ENCODE measurements at regions not wholly inside any gene's neighbourhood (a gene's known extent, or its start where the extent isn't known, plus 50 kb on each side); places are given as distances from the start of the nearest gene placed in this dataset.
A peak's percentile ranks its signal among the peaks of the same experiment; 100 is the strongest.
"Not testable (repeated sequence)": the region's sequence is repeated elsewhere in the genome, so short reads cannot be mapped to it uniquely, and the experiment has no call there.

DNA sequence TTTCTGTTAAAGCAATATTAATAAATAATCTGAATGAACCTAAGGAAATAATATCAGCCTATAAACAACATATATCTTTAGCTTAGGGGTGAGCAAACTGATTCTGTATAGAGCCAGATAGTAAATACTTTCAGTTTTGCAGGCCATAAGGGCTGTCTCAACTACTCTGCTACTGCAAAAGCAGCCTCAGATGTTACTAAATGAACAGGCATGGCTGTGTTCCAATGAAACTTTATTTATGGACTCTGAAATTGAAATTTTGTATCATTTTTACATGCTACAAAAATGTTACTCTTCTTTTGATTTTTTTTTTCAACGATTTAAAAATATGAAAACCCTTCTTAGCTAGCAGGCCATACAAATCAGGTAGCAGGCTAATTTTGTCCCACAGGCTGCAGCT is 212.8 kb upstream of the PRICKLE2 start:
- DNase-seq, result no peak

DNA sequence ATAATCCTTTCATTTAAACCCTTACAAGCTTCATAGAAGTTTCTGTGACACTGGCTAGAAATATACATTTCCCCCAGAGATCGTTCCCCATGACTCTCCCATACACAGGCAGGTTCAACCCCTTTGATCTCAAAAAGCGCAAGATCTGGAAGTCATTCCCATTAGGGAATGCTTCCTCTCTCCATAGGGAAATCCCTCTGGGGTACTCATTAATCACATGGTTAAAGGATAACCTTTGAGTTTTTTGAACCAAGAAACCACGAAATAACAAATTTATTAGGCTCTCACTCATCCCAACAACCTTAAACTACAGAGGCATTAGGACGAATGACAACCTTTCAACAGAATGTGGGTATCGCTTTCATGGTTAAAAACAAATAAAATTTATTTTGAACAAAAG is 211.9 kb upstream of the PRICKLE2 start:
- no peak for DNase-seq

DNA sequence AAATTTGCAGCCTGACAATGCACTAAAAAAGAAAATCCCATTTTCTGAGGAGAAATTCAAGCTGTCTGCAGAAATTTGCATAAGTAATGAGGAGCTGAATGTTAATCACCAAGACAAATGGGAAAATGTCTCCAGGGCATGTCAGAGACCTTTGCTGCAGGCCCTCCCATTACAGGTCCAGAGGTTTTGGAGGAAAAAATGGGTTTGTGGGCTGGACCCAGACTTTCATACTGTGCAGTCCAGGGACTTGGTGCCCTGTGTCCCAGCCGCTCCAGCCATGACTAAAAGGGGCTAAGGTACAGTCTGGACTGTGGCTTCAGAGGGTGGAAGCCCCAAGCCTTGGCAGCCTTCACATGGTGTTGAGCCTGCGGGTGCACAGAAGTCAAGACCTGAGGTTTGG is 209.8 kb upstream of the PRICKLE2 start:
- DNase-seq, result not testable (repeated sequence)

- DNase-seq, result no peak
Observed at GRCh38 chr3:64432870-64433269, 207.6 kb upstream of the PRICKLE2 start.

- DNase-seq, result no peak
Observed at GRCh38 chr3:64431526-64432091, 206.3 kb upstream of the PRICKLE2 start.

- no peak for DNase-seq
Observed at GRCh38 chr3:64427671-64428070, 202.4 kb upstream of the PRICKLE2 start.

DNA sequence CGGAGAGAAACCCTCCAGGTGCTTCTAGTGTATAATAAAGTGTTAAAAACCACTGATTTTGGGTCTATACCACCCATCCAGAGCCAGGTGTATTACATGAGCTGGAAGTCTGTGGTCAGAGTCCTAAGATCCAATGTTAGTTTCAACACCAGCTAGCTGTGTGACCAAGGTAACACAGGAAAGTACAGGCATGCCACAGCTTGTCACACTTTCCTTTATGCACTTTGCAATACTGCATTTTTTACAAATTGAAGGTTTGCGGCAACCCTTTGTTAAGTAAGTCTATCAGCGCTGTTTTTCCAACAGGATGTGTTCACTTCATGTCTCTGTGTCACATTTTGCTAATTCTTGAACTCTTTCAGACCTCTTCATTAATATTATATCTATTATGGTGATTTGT is 201.3 kb upstream of the PRICKLE2 start:
- DNase-seq, result no peak

- no peak for DNase-seq
Observed at GRCh38 chr3:64422932-64423331, 197.7 kb upstream of the PRICKLE2 start.

- no peak for DNase-seq
Observed at GRCh38 chr3:64422192-64422591, 196.9 kb upstream of the PRICKLE2 start.

- DNase-seq, result no peak
Observed at GRCh38 chr3:64417816-64418215, 192.6 kb upstream of the PRICKLE2 start.

GRCh38 chr3:64414043-64414442 is 188.8 kb upstream of the PRICKLE2 start:
- no peak for DNase-seq

GRCh38 chr3:64411101-64411500 is 185.8 kb upstream of the PRICKLE2 start:
- no peak for DNase-seq

DNA sequence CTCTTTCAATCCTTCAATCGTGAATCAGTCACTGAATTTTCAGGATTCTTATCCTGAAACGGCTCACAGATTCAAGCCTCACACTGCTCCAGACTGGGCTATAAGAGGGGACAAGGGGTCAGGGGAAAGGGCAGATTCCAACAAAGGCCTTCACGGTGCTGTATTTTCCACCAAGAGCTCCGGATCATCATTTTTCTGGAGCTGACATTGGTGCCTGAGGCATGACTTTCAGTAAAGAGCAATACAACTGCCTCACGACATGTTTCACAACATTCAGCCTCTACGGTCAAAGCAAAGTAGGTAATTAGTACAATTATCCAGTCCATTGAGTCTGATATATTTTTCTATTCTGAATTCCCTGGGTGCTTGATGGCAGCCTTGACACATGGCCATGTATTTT is 185.0 kb upstream of the PRICKLE2 start:
- no peak for DNase-seq

- no peak for DNase-seq
Observed at GRCh38 chr3:64408770-64409169, 183.5 kb upstream of the PRICKLE2 start.

DNA sequence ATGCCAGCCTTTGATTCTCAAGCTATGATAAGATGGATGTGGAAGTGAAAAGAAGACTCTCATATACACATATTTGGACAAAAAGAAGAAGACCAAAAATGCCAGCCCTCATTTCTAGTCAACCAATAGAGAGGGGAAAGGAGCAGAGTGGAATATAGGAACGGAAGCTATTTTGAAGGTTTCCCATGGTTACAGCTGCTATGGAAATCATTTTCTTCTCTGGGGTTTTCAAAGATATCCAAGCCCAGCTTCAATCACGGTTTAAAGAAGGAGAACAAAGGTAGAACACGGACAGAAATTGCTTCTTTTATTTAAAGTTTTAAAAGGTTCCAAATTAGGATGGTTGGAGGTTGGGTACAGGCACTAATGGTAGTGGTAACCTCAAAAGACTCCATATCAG is 181.0 kb upstream of the PRICKLE2 start:
- no peak for DNase-seq

DNA sequence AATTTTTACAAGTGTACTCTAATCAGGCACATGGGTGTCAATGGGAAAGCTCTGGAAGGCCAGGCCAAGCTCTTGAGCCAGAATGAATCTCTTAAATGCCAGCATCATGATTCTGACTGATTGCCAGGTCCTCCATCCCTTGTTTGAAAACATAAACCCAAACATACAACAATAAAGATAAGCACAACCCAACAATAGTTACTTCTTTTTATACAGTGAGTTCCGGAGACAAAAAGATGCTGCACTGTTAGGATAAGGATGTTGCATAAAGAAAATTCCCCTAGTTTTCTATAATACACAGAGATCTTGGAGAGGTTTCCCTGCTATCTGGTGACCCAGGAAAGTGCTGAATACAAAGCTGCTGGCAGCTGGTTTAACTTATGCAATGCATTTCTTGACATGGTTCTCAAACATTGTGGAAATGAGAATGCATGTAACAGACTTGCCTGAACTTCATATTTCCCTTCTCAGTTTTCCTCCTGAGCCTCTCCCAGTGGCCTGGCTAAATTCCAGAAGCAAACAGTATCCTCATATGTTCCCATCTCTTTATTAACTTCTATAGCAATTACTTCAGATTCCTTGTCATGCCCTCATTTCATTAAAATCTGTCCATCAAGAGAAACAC is 180.1 kb upstream of the PRICKLE2 start:
- peak; percentile 53 to 71 for DNase-seq

DNA sequence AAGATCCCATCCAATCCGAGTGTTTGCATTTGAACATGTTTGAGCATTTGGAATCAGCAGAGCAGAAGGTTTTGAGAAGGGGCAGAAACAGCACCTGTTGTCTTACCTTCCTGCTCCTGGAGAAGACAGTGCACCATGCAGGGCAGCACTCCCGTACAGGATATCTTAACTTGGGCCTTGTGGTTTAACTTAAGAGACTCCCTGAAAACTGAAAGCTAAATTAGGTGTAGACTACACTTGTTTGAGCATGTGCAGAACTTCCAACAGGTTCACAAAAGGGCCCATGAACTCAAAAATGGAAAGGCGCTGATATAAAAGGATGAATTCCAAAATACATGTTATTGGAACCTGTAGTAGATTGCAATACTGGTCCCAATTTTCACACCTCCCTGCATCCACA is 175.4 kb upstream of the PRICKLE2 start:
- DNase-seq, result no peak

DNA sequence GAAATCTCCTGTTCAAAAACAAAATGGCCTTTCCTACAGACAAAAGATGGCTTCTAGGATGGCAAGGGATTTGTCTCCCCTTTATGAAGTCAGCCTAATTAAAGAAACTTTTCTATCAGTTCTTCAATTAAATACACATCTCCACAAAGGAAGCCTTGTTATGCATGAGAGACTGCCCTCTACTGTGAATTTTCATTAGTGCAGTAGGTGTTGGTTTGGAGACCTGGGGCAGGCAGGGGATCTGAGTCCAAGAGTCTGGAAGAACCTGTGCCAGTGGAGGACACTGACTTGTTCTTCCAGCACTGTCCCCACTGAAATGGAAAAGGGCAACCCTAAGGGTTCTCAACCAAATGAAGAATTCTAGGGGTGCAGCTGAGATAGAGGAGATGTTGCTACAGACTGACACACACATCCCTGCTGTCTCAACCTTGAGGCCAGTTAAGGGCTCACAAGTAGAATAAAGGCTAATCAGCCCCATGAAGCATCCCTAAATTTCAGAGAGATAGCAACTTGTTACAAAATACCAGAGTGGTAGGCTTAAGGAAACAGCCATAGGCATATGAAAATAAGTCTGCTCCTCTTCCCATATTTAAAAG is 174.0 kb upstream of the PRICKLE2 start:
- peak in 1 of 2 donors; percentile 64 for DNase-seq

DNA sequence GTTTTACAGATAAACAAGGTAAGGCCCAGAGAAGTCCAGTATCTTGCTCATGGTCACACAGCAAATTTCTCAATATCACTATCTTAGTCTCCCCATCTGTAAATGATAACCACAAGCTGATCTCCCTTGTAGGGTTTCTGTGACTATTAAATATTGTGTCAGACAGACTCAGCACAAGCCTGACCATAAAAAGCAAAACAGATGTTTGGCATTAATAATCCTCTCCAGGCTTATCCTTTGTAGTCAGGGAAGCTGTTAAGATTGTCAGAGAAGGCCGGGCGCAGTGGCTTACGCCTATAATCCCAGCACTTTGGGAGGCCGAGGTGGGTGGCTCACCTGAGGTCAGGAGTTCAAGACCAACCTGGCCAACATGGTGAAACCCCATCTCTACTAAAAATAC is 173.2 kb upstream of the PRICKLE2 start:
- DNase-seq, result no peak

DNA sequence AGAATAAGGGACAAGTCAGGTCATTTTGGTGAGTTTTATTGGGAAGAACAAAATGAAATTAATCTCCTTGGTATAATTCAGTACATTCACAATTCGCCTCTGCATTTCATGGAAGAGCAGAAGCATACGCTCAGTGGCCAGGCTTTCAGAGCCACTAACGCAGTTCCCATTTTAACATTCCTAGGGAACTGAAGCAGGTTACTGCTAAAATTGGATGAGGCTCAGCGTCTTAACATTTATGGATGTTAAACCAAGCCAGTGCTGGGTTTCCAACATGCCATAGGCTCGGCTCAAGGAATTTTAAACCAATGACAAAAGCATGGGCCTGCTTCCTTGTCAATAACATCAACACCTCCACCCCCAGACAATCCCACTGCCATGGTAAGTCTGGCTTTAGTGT is 172.7 kb upstream of the PRICKLE2 start:
- no peak for DNase-seq

GRCh38 chr3:64397573-64397972 is 172.3 kb upstream of the PRICKLE2 start:
- DNase-seq, result no peak

DNA sequence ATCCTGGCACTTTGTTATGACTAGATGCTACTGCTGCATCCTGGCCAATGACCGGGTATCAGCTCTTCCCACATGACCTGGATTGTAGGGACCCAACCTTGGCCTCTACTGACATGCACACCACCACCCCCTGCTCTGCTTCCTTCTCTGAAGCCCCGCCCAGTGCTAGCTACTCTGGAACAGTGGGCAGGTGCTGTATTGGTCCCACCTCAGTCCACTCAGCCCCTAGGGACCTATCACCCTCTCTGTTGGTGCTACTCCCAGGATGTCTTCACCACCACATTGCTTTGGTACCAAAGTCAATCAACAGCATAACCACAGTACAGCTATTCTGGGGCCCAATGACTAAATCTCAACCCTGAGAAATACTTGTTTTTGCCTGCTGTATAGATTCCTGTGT is 170.2 kb upstream of the PRICKLE2 start:
- DNase-seq, result no peak

DNA sequence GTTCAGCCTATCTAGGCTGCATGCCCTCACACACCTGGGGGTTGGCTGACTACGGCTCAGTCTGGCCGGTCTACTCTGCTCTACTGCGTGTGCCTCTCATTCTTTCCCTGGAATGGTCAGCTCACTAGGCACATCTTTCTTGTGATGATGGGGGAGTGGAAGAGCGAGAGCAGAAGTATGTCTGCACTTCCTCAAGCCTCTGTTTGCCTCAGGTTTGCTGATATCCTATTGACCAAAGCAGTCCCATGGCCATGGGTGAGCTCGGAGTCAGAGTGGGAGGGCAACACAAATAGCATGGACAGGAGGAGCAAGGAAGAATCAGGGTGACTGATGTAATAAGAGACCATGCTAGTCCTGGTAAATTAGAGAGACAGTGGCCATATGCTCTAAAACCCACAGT is 167.9 kb upstream of the PRICKLE2 start:
- no peak for DNase-seq

DNA sequence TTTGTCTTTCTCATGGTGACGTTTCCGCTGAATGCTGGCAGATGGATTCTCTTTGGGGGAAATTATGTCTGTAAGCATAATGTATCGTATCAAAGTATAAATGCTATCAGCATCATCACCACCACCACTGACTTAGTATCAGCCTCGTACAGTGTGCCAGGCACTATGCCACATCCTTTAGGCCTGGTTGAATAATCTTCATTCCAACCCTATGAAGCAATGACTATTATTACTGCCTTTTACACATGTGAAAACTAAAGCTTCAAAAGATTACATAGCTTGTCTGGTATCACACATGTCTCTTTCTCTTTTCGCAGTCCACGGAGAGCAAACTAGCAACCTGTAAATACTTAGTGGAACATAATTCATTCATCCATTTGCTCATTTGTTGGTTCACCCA is 166.7 kb upstream of the PRICKLE2 start:
- no peak for DNase-seq
